ENCODE measurements at regions not wholly inside any gene's neighbourhood (a gene's known extent, or its start where the extent isn't known, plus 50 kb on each side); places are given as distances from the start of the nearest gene placed in this dataset.

GRCh38 chr6:9409126-9409525 is 973.8 kb upstream of the SLC35B3 start:
- DNase-seq (ENCODE audit: low read depth, low spot score), result no peak

GRCh38 chr6:9408402-9409117 is 973.2 kb upstream of the SLC35B3 start:
- DNase-seq (ENCODE audit: low read depth, low spot score), result no peak

GRCh38 chr6:9405825-9406224 is 970.5 kb upstream of the SLC35B3 start:
- no peak for DNase-seq (ENCODE audit: low read depth, low spot score)

- DNase-seq (ENCODE audit: low read depth, low spot score), result peak; percentile 73
Observed at GRCh38 chr6:9405369-9405768, 970.0 kb upstream of the SLC35B3 start.

- DNase-seq (ENCODE audit: low read depth, low spot score), result peak; percentile 64
Observed at GRCh38 chr6:9404351-9405146, 969.2 kb upstream of the SLC35B3 start.

GRCh38 chr6:9403736-9404135 is 968.4 kb upstream of the SLC35B3 start:
- no peak for DNase-seq (ENCODE audit: low read depth, low spot score)

GRCh38 chr6:9401960-9402359 is 966.6 kb upstream of the SLC35B3 start:
- no peak for DNase-seq (ENCODE audit: low read depth, low spot score)

- no peak for DNase-seq (ENCODE audit: low read depth, low spot score)
Observed at GRCh38 chr6:9399916-9400315, 964.6 kb upstream of the SLC35B3 start.

- DNase-seq (ENCODE audit: low read depth, low spot score), result peak; percentile 46
Observed at GRCh38 chr6:9398767-9399373, 963.5 kb upstream of the SLC35B3 start.

GRCh38 chr6:9398071-9398766 is 962.9 kb upstream of the SLC35B3 start:
- DNase-seq (ENCODE audit: low read depth, low spot score), result peak; percentile 26

- no peak for DNase-seq (ENCODE audit: low read depth, low spot score)
Observed at GRCh38 chr6:9388596-9388995, 953.3 kb upstream of the SLC35B3 start.

GRCh38 chr6:9380568-9380967 is 945.2 kb upstream of the SLC35B3 start:
- no peak for DNase-seq (ENCODE audit: low read depth, low spot score)

GRCh38 chr6:9373308-9373707 is 938.0 kb upstream of the SLC35B3 start:
- DNase-seq (ENCODE audit: low read depth, low spot score), result no peak

- DNase-seq (ENCODE audit: low read depth, low spot score), result no peak
Observed at GRCh38 chr6:9370480-9370879, 935.1 kb upstream of the SLC35B3 start.

- DNase-seq (ENCODE audit: low read depth, low spot score), result no peak
Observed at GRCh38 chr6:9365378-9365777, 930.0 kb upstream of the SLC35B3 start.

GRCh38 chr6:9361749-9362148 is 926.4 kb upstream of the SLC35B3 start:
- DNase-seq (ENCODE audit: low read depth, low spot score), result no peak

- DNase-seq (ENCODE audit: low read depth, low spot score), result no peak
Observed at GRCh38 chr6:9360881-9361280, 925.5 kb upstream of the SLC35B3 start.

GRCh38 chr6:9347608-9348007 is 912.3 kb upstream of the SLC35B3 start:
- DNase-seq (ENCODE audit: low read depth, low spot score), result no peak

- no peak for DNase-seq (ENCODE audit: low read depth, low spot score)
Observed at GRCh38 chr6:9346923-9347322, 911.6 kb upstream of the SLC35B3 start.

- DNase-seq (ENCODE audit: low read depth, low spot score), result peak; percentile 25
Observed at GRCh38 chr6:9335431-9335830, 900.1 kb upstream of the SLC35B3 start.

GRCh38 chr6:9334979-9335378 is 899.6 kb upstream of the SLC35B3 start:
- peak; percentile 62 for DNase-seq (ENCODE audit: low read depth, low spot score)

GRCh38 chr6:9332241-9332780 is 897.0 kb upstream of the SLC35B3 start:
- no peak for DNase-seq (ENCODE audit: low read depth, low spot score)

All from astrocyte of the hippocampus (primary cell).